H1 (cell line): ENCODE measurements at regions not wholly inside any gene's neighbourhood (a gene's known extent, or its start where the extent isn't known, plus 50 kb on each side); places are given as distances from the start of the nearest gene placed in this dataset.

Experiments
- CTCF ChIA-PET: fragments of 300-600 bp; sonication (Branson Sonifier 250); formaldehyde crosslinking; loops from one replicate; lab custom pipeline; 2021; ENCODE audit not compliant: partially characterized antibody; lab: Charles Lee
- POLR2A ChIA-PET: fragments of 300-600 bp; sonication (Branson Sonifier 250); formaldehyde crosslinking; loops from one replicate; lab custom pipeline; 2021; ENCODE audit warnings: inconsistent platforms; ENCODE audit not compliant: partially characterized antibody; lab: Charles Lee
- DNase-seq, 2 experiments: peaks; one replicate each; pipeline versions ENCODE4 v3.0.0 to v3.0.0-alpha.2; 2010 to 2022; ENCODE audit warnings: low spot score in 2 of 2, low read depth in 1 of 2, mixed read lengths in 1 of 2
- FAIRE-seq: peaks from 2 replicates; lab custom pipeline; 2011; peaks lifted over from hg19 to GRCh38; lab: Jason Lieb, UNC
- H2AFZ ChIP-seq: 2 replicates; pipeline ENCODE4 v1.8.1; 2012; ENCODE audit warnings: low read length, inconsistent platforms
- H2AK5ac ChIP-seq: 2 replicates; pipeline ENCODE4 v1.6.1; 2013; ENCODE audit warnings: low read depth, low read length
- H2BK120ac ChIP-seq: replicated peaks from 2 replicates; pipeline ENCODE3; 2013; ENCODE audit warnings: low read depth, low read length, inconsistent platforms
- H2BK12ac ChIP-seq: 2 replicates; pipeline ENCODE4 v1.6.1; 2013; ENCODE audit warnings: low read depth, low read length
- H2BK15ac ChIP-seq: 2 replicates; pipeline ENCODE4 v1.6.1; 2013; ENCODE audit warnings: low read length
- H2BK20ac ChIP-seq: 2 replicates; pipeline ENCODE4 v1.6.1; 2013; ENCODE audit warnings: low read length
- H2BK5ac ChIP-seq: 2 replicates; pipeline ENCODE4 v1.6.1; 2013; ENCODE audit warnings: low read depth, low read length
- H3K14ac ChIP-seq: 2 replicates; pipeline ENCODE4 v1.6.1; 2013; ENCODE audit warnings: inconsistent platforms; ENCODE audit not compliant: insufficient read length
- H3K18ac ChIP-seq: 2 replicates; pipeline ENCODE4 v1.6.1; 2013; ENCODE audit warnings: low read length; ENCODE audit errors: extremely low read depth
- H3K23ac ChIP-seq: 2 replicates; pipeline ENCODE4 v1.6.1; 2013; ENCODE audit warnings: inconsistent platforms; ENCODE audit not compliant: insufficient read length
- H3K23me2 ChIP-seq: 2 replicates; pipeline ENCODE4 v1.6.1; 2013; ENCODE audit warnings: low read depth, low read length
- H3K27ac ChIP-seq: 2 replicates; pipeline ENCODE4 v1.6.1; 2011; ENCODE audit warnings: low read depth, low read length, inconsistent platforms
- H3K27me3 ChIP-seq, 4 experiments: replicated peaks in 1 of 4; 1 replicate in 1 of 4; 2 replicates in 3 of 4; pipeline versions ENCODE4 v1.6.1 to v1.8.1; 2011 to 2013; ENCODE audit warnings: low read length in 3 of 4, mild to moderate bottlenecking in 3 of 4, inconsistent platforms in 2 of 4, mixed read lengths in 2 of 4, moderate library complexity in 1 of 4; ENCODE audit not compliant: control insufficient read depth in 3 of 4, insufficient read depth in 3 of 4; ENCODE audit errors: extremely low read depth in 1 of 4
- H3K36me3 ChIP-seq, 4 experiments: 2 replicates each; pipeline versions ENCODE4 v1.6.1 to v1.8.1; 2011 to 2013; ENCODE audit warnings: mild to moderate bottlenecking in 4 of 4, low read length in 3 of 4, moderate library complexity in 2 of 4, control low read depth in 1 of 4, inconsistent platforms in 1 of 4; ENCODE audit not compliant: insufficient read depth in 4 of 4, control insufficient read depth in 2 of 4
- H3K4ac ChIP-seq: replicated peaks from 2 replicates; pipeline ENCODE3; 2013; ENCODE audit warnings: low read length, low read depth, mixed read lengths, inconsistent platforms; ENCODE audit not compliant: insufficient read length
- H3K4me1 ChIP-seq, 4 experiments: replicated peaks in 1 of 4; 1 replicate in 1 of 4; 2 replicates in 3 of 4; pipeline versions ENCODE4 v1.6.1 to v1.8.1; 2011 to 2013; ENCODE audit warnings: low read length in 3 of 4, inconsistent platforms in 2 of 4, mixed read lengths in 1 of 4; ENCODE audit not compliant: insufficient read depth in 4 of 4, control insufficient read depth in 3 of 4
- H3K4me2 ChIP-seq, 2 experiments: 2 replicates each; pipeline versions ENCODE4 v1.6.1 to v1.8.1; 2011 to 2013; ENCODE audit warnings: low read depth in 2 of 2, low read length in 2 of 2, control low read depth in 1 of 2, inconsistent platforms in 1 of 2, mild to moderate bottlenecking in 1 of 2; ENCODE audit not compliant: insufficient read depth in 1 of 2
- H3K4me3 ChIP-seq, 4 experiments: fragments of 200-600, 300-600 bp in 1 of 4; sonication (generic), shearing (Covaris generic), sonication (Bioruptor Twin) in 1 of 4; 2 replicates each; pipeline versions ENCODE4 v1.5.1 to v1.8.1; 2011 to 2016; ENCODE audit warnings: low read length in 4 of 4, low read depth in 3 of 4, control low read depth in 2 of 4, inconsistent platforms in 2 of 4, mild to moderate bottlenecking in 2 of 4, mixed read lengths in 1 of 4, moderate library complexity in 1 of 4; ENCODE audit not compliant: insufficient read depth in 2 of 4; ENCODE audit errors: extremely low read depth in 1 of 4
- H3K56ac ChIP-seq: replicated peaks from 2 replicates; pipeline ENCODE3; 2013; ENCODE audit warnings: low read depth, mild to moderate bottlenecking, mixed read lengths, low read length, inconsistent platforms; ENCODE audit not compliant: insufficient read length
- H3K79me1 ChIP-seq: 2 replicates; pipeline ENCODE4 v1.6.1; 2013; ENCODE audit warnings: low read depth, low read length, control low read depth
- H3K79me2 ChIP-seq, 2 experiments: 2 replicates each; pipeline versions ENCODE4 v1.6.1 to v1.8.1; 2012 to 2013; ENCODE audit warnings: low read length in 2 of 2, mild to moderate bottlenecking in 2 of 2, inconsistent platforms in 1 of 2; ENCODE audit not compliant: insufficient read depth in 2 of 2, control insufficient read depth in 1 of 2
- H3K9ac ChIP-seq, 4 experiments: replicated peaks in 1 of 4; 1 replicate in 1 of 4; 2 replicates in 3 of 4; pipeline versions ENCODE4 v1.6.1 to v1.8.1; 2011 to 2013; ENCODE audit warnings: low read depth in 3 of 4, low read length in 3 of 4, control low read depth in 2 of 4, mild to moderate bottlenecking in 2 of 4, moderate library complexity in 2 of 4, inconsistent platforms in 1 of 4; ENCODE audit errors: extremely low read depth in 1 of 4
- H3K9me3 ChIP-seq, 2 experiments: 2 replicates each; pipeline versions ENCODE4 v1.6.1 to v1.8.1; 2012 to 2013; ENCODE audit warnings: mild to moderate bottlenecking in 2 of 2, moderate library complexity in 2 of 2, control low read depth in 1 of 2, inconsistent platforms in 1 of 2, low read depth in 1 of 2, low read length in 1 of 2, mixed read lengths in 1 of 2; ENCODE audit not compliant: insufficient read depth in 2 of 2
- H4K20me1 ChIP-seq, 2 experiments: replicated peaks in 1 of 2; 2 replicates each; pipeline versions ENCODE3 to v1.8.1; 2011 to 2013; ENCODE audit warnings: inconsistent platforms in 2 of 2, low read length in 2 of 2, mild to moderate bottlenecking in 1 of 2; ENCODE audit not compliant: insufficient read depth in 2 of 2, control insufficient read depth in 1 of 2
- H4K5ac ChIP-seq: 2 replicates; pipeline ENCODE4 v1.6.1; 2013; ENCODE audit warnings: low read length, low read depth, mixed read lengths, inconsistent platforms; ENCODE audit not compliant: insufficient read length
- H4K8ac ChIP-seq: 2 replicates; pipeline ENCODE4 v1.8.0; 2013; ENCODE audit warnings: mild to moderate bottlenecking, moderate library complexity, low read length, inconsistent platforms; ENCODE audit not compliant: insufficient read depth; ENCODE audit errors: extremely low read depth
- H4K91ac ChIP-seq: replicated peaks from 2 replicates; pipeline ENCODE3; 2013; ENCODE audit warnings: low read length, mixed read lengths, inconsistent platforms; ENCODE audit not compliant: insufficient read length
- ASH2L ChIP-seq: fragments of 200-600, 300-600 bp; sonication (generic); IDR thresholded peaks from one replicate; pipeline ENCODE4 v1.7.1; 2017; ENCODE audit warnings: low read length
- CREB1 ChIP-seq: IDR thresholded peaks from 2 replicates; pipeline ENCODE4 v1.6.1; 2012; ENCODE audit warnings: inconsistent platforms
- HDAC2 ChIP-seq, 2 experiments: fragments of 300-600 bp in 1 of 2; sonication (generic) in 1 of 2; IDR thresholded peaks; 2 replicates each; pipeline ENCODE4 v1.6.1; 2011 to 2012; ENCODE audit warnings: low read depth in 2 of 2, low read length in 2 of 2, mild to moderate bottlenecking in 2 of 2, moderate library complexity in 2 of 2, borderline replicate concordance in 1 of 2, inconsistent platforms in 1 of 2
- KDM1A ChIP-seq: fragments of 200-600, 300-600 bp; sonication (generic); IDR thresholded peaks from 2 replicates; pipeline ENCODE4 v1.7.1; 2016; ENCODE audit warnings: mild to moderate bottlenecking, low read length, borderline replicate concordance
- RNF2 ChIP-seq: fragments of 200-900, 300-1000 bp; sonication (generic); IDR thresholded peaks from 2 replicates; pipeline ENCODE4 v1.7.1; 2016; ENCODE audit warnings: borderline replicate concordance, low read depth, mild to moderate bottlenecking, antibody characterized with exemption, low read length; ENCODE audit not compliant: poor library complexity, severe bottlenecking; ENCODE audit errors: missing control alignments
- SP1 ChIP-seq: IDR thresholded peaks from 2 replicates; pipeline ENCODE4 v1.6.1; 2011; ENCODE audit warnings: low read depth, low read length
- SP2 ChIP-seq: IDR thresholded peaks from 2 replicates; pipeline ENCODE4 v1.6.1; 2012; ENCODE audit warnings: mild to moderate bottlenecking, low read length, inconsistent platforms
- whole genome bisulfite sequencing, 2 experiments: shearing (Covaris generic) in 1 of 2; methylation state at CpG; one replicate each; pipeline versions ENCODE4 v1.1.6 to v1.1.7; 2013 to 2015; ENCODE audit warnings: low lambda C conversion rate in 2 of 2, mixed read lengths in 2 of 2, inconsistent platforms in 1 of 2, low coverage in 1 of 2, missing lambda C conversion rate in 1 of 2; ENCODE audit not compliant: insufficient replicate concordance in 2 of 2, insufficient coverage in 1 of 2, insufficient read length in 1 of 2; ENCODE audit errors: extremely low coverage in 1 of 2, missing lambda C conversion rate in 1 of 2; 5-methylcytosine and 5-hydroxymethylcytosine counted together

- no peak overlapping the region for H2BK5ac ChIP-seq
- H2BK120ac ChIP-seq = no peak overlapping the region
- ChIA-PET CTCF (interaction anchor here (0.9 to 2.6 kb wide), 7 partner anchors 14 to 377 kb away, joined by 3 to 9 read pairs (median 4); no protein-coding TSS in a partner anchor), POLR2A (no interaction called here)
- no peak overlapping the region for H3K23ac ChIP-seq
- H4K8ac ChIP-seq = no peak overlapping the region
- H3K27ac ChIP-seq = no peak overlapping the region
- no peak overlapping the region for H3K4me2 ChIP-seq
- 94% methylated on average over 10 of the region's 10 CpGs; no CpG with 5 or more reads in 1 of the 2 experiments for WGBS, 2 experiments
- H3K79me2 ChIP-seq = no peaks in the 10 kb centered on the region
- no peak overlapping the region for H3K4ac ChIP-seq
- H3K4me1 ChIP-seq = no peaks in the 10 kb centered on the region
- H4K5ac ChIP-seq = no peak overlapping the region
- FAIRE-seq (no peak), DNase-seq (no peak)
- H3K9me3 ChIP-seq = no peaks in the 10 kb centered on the region
- no peak overlapping the region for H3K9ac ChIP-seq
- no peaks in the 10 kb centered on the region for H3K79me1 ChIP-seq
- TF ChIP-seq SP1 (no peak), RNF2 (no peak), HDAC2 (IDR thresholded peaks at IDR 0.05; ENCODE audit: borderline replicate concordance in 1 of 2, low read depth in 2 of 2, low read length in 2 of 2) (no peak), ASH2L (no peak), CREB1 (no peak), KDM1A (no peak), SP2 (no peak)
- H4K20me1 ChIP-seq = no peaks in the 10 kb centered on the region
- no peak overlapping the region for H2BK12ac ChIP-seq
- no peaks in the 10 kb centered on the region for H3K27me3 ChIP-seq
- H2AK5ac ChIP-seq = no peak overlapping the region
- no peaks in the 10 kb centered on the region for H3K23me2 ChIP-seq
- no peak overlapping the region for H3K56ac ChIP-seq
- H3K4me3 ChIP-seq = no peak overlapping the region
- no peak overlapping the region for H2AFZ ChIP-seq
- no peak overlapping the region for H4K91ac ChIP-seq
- H2BK15ac ChIP-seq = no peak overlapping the region
- H2BK20ac ChIP-seq = no peak overlapping the region
- no peak overlapping the region for H3K18ac ChIP-seq
- no peaks in the 10 kb centered on the region for H3K36me3 ChIP-seq
- H3K14ac ChIP-seq = no peak overlapping the region
Measured at GRCh38 chr1:177340601-177341067, 169.9 kb downstream of the BRINP2 start.
